RWPE2 (cell line): ENCODE measurements at regions not wholly inside any gene's neighbourhood (a gene's known extent, or its start where the extent isn't known, plus 50 kb on each side); places are given as distances from the start of the nearest gene placed in this dataset.
"Not testable (repeated sequence)": the region's sequence is repeated elsewhere in the genome, so short reads cannot be mapped to it uniquely, and the experiment has no call there.

Source experiments
- ATAC-seq: fragments of 200-7000 bp; cut with Tn5 transposase; 3 replicates; pipeline ENCODE4 v1.9.1; 2021; ENCODE audit warnings: low read depth
- DNase-seq: peaks from one replicate; pipeline ENCODE4 v3.0.0-alpha.2; 2020; ENCODE audit warnings: low spot score
- H3K27ac ChIP-seq: fragments of 450-650 bp; 2 replicates; pipeline ENCODE4 v1.5.1; 2017; ENCODE audit warnings: mild to moderate bottlenecking; ENCODE audit not compliant: poor library complexity, severe bottlenecking
- H3K27me3 ChIP-seq: fragments of 250-450 bp; sonication (Bioruptor Pico); 2 replicates; pipeline ENCODE4 v1.5.1; 2021; ENCODE audit warnings: mild to moderate bottlenecking, moderate library complexity; ENCODE audit not compliant: insufficient read depth, poor library complexity, severe bottlenecking
- H3K36me3 ChIP-seq: fragments of 250-450 bp; sonication (Bioruptor Pico); 2 replicates; pipeline ENCODE4 v1.5.1; 2020; ENCODE audit warnings: low read depth, mild to moderate bottlenecking, moderate library complexity
- H3K4me1 ChIP-seq: fragments of 250-450 bp; sonication (Bioruptor Pico); 2 replicates; pipeline ENCODE4 v1.5.1; 2021; ENCODE audit warnings: mild to moderate bottlenecking, moderate library complexity; ENCODE audit not compliant: insufficient read depth, poor library complexity, severe bottlenecking
- H3K4me3 ChIP-seq: fragments of 250-450 bp; sonication (Bioruptor Pico); 2 replicates; pipeline ENCODE4 v1.5.1; 2021; ENCODE audit warnings: mild to moderate bottlenecking, moderate library complexity; ENCODE audit not compliant: severe bottlenecking
- H3K9me3 ChIP-seq: fragments of 250-450 bp; sonication (Bioruptor Pico); 2 replicates; pipeline ENCODE4 v1.5.1; 2021; ENCODE audit warnings: mild to moderate bottlenecking, moderate library complexity; ENCODE audit not compliant: severe bottlenecking
- CTCF ChIP-seq: fragments of 450-650 bp; IDR thresholded peaks from one replicate; pipeline ENCODE4 v1.5.1; 2017; ENCODE audit warnings: mild to moderate bottlenecking, moderate library complexity; ENCODE audit not compliant: poor library complexity, severe bottlenecking

GRCh38 chrY:10092342-10092741 lies 564.7 kb downstream of the TSPY10 start:
- no peak for TF ChIP-seq CTCF
- Histone ChIP-seq H3K4me1 (no peaks in the 10 kb centered on the region), H3K27ac (no peak overlapping the region), H3K27me3 (peaks cover 19% of the 10 kb centered on the region), H3K4me3 (no peak overlapping the region), H3K36me3 (no peaks in the 10 kb centered on the region), H3K9me3 (no peaks in the 10 kb centered on the region)
- ATAC-seq (no peak), DNase-seq (peak; percentile 64)

- ATAC-seq, H3K36me3 ChIP-seq, H3K27ac ChIP-seq, H3K9me3 ChIP-seq, DNase-seq, H3K4me1 ChIP-seq, H3K4me3 ChIP-seq: not testable (repeated sequence)
- H3K27me3 ChIP-seq: peaks cover 17% of the 10 kb centered on the region
Observed at GRCh38 chrY:10106252-10106651, 578.6 kb downstream of the TSPY10 start.
